PC-9 (cell line): ENCODE measurements at regions not wholly inside any gene's neighbourhood (a gene's known extent, or its start where the extent isn't known, plus 50 kb on each side); places are given as distances from the start of the nearest gene placed in this dataset.

ENCODE experiments used
- BruUV-seq: library from RNA; stranded (reverse); fragments of 400-500 nt; replicated peaks from 2 replicates; lab custom pipeline; 2021; lab: Mats Ljungman, UMichigan
- CTCF ChIA-PET: fragments of 300-600 bp; sonication (Branson Sonifier 250); formaldehyde crosslinking; loops from one replicate; lab custom pipeline; 2022; ENCODE audit warnings: antibody characterized with exemption; lab: Charles Lee
- POLR2A ChIA-PET: fragments of 300-600 bp; sonication (Branson Sonifier 250); formaldehyde crosslinking; loops from one replicate; lab custom pipeline; 2022; ENCODE audit warnings: antibody characterized with exemption; ENCODE audit not compliant: unreplicated experiment; lab: Charles Lee
- DNase-seq, 2 experiments: peaks; one replicate each; pipeline versions ENCODE4 v3.0.0 to v3.0.0-alpha.2; 2015 to 2022; ENCODE audit warnings: mixed read lengths in 1 of 2
- H2AFZ ChIP-seq: fragments of 200-600 bp; sonication (generic); 2 replicates; pipeline ENCODE4 v1.8.1; 2017; ENCODE audit warnings: antibody characterized with exemption
- H3F3A ChIP-seq: fragments of 200-600 bp; sonication (generic); 2 replicates; pipeline ENCODE4 v1.8.1; 2017; ENCODE audit warnings: antibody characterized with exemption, mild to moderate bottlenecking, low read depth; ENCODE audit not compliant: insufficient read depth
- H3K27ac ChIP-seq: fragments of 200-600 bp; sonication (generic); 2 replicates; pipeline ENCODE4 v1.6.1; 2016; ENCODE audit warnings: mixed run types
- H3K27me3 ChIP-seq: fragments of 200-600 bp; sonication (generic); 2 replicates; pipeline ENCODE4 v1.6.1; 2016; ENCODE audit warnings: low read depth, mixed run types; ENCODE audit not compliant: insufficient read depth
- H3K36me3 ChIP-seq: fragments of 200-600 bp; sonication (generic); 2 replicates; pipeline ENCODE4 v1.6.1; 2016; ENCODE audit warnings: low read depth, mixed run types
- H3K4me1 ChIP-seq: fragments of 200-600 bp; sonication (generic); replicated peaks from 2 replicates; pipeline ENCODE4 v1.6.1; 2016; ENCODE audit warnings: mixed run types; ENCODE audit not compliant: insufficient read depth
- H3K4me2 ChIP-seq: fragments of 200-600 bp; sonication (generic); 2 replicates; pipeline ENCODE4 v1.6.1; 2017; ENCODE audit warnings: mixed run types
- H3K4me3 ChIP-seq: fragments of 200-600 bp; sonication (generic); 2 replicates; pipeline ENCODE4 v1.6.1; 2016; ENCODE audit warnings: mixed run types
- H3K79me2 ChIP-seq: fragments of 200-600 bp; sonication (generic); 2 replicates; pipeline ENCODE4 v1.6.1; 2017; ENCODE audit warnings: low read depth, mixed run types
- H3K9me2 ChIP-seq: fragments of 200-600 bp; sonication (generic); 2 replicates; pipeline ENCODE4 v1.8.1; 2017; ENCODE audit warnings: mild to moderate bottlenecking; ENCODE audit not compliant: insufficient read depth
- H3K9me3 ChIP-seq: fragments of 200-600 bp; sonication (generic); 2 replicates; pipeline ENCODE4 v1.8.1; 2016; ENCODE audit warnings: low read depth; ENCODE audit not compliant: insufficient read depth
- H4K20me1 ChIP-seq: fragments of 200-600 bp; sonication (generic); 2 replicates; pipeline ENCODE4 v1.8.1; 2017; ENCODE audit not compliant: insufficient read depth
- EZH2 ChIP-seq: fragments of 200-600 bp; sonication (generic); IDR thresholded peaks from 2 replicates; pipeline ENCODE4 v1.8.0; 2017; ENCODE audit warnings: antibody characterized with exemption, low read depth
- intact Hi-C: fragments of 100-400 bp; cut with micrococcal nuclease; formaldehyde crosslinking; loops from one replicate; pipeline ENCODE4 v1.10.0; 2022; ENCODE audit not compliant: unreplicated experiment
- TF ChIP-seq, protein P1 (sequence below): fragments of 200-600 bp; sonication (generic); conservative IDR thresholded peaks from 2 replicates; pipeline ENCODE4 v1.6.1; 2017; ENCODE audit warnings: mixed run types, antibody characterized with exemption, mild to moderate bottlenecking, moderate library complexity

DNA sequence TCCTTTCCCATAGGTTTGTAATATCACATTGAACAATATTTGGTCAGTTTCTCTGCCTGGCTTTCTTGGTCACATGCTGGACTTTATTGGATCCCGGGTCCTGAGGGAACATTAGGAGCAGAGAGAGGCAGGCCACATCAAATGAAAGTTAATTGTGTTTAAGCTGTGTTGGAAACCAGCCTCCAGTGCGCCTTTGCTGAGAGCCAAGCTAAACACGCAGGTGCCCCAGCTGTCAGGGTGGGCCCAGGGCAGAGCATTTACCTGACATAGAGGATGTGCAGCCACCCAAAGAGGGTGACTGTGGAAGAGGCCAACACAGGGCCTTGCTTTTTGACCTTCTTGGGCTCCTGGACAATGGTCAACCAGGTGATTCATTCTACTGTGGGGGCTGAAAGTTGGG lies 149.3 kb downstream of the EBLN2 start:
- no peaks in the 10 kb centered on the region for H3K9me3 ChIP-seq
- no peaks in the 10 kb centered on the region for H3K36me3 ChIP-seq
- POLR2A ChIA-PET = no interaction called here
- intact Hi-C loops = no loop called here
- no peak overlapping the region for H3K27ac ChIP-seq
- no peaks in the 10 kb centered on the region for H4K20me1 ChIP-seq
- TF ChIP-seq, protein P1, sequence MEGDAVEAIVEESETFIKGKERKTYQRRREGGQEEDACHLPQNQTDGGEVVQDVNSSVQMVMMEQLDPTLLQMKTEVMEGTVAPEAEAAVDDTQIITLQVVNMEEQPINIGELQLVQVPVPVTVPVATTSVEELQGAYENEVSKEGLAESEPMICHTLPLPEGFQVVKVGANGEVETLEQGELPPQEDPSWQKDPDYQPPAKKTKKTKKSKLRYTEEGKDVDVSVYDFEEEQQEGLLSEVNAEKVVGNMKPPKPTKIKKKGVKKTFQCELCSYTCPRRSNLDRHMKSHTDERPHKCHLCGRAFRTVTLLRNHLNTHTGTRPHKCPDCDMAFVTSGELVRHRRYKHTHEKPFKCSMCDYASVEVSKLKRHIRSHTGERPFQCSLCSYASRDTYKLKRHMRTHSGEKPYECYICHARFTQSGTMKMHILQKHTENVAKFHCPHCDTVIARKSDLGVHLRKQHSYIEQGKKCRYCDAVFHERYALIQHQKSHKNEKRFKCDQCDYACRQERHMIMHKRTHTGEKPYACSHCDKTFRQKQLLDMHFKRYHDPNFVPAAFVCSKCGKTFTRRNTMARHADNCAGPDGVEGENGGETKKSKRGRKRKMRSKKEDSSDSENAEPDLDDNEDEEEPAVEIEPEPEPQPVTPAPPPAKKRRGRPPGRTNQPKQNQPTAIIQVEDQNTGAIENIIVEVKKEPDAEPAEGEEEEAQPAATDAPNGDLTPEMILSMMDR = no peak
- no peak for TF ChIP-seq EZH2
- no peak overlapping the region for H2AFZ ChIP-seq
- no peaks in the 10 kb centered on the region for H3K9me2 ChIP-seq
- no peak for DNase-seq
- CTCF ChIA-PET = no interaction called here
- H3K4me1 ChIP-seq = no peaks in the 10 kb centered on the region
- no TSS peak for BruUV-seq
- H3F3A ChIP-seq = no peaks in the 10 kb centered on the region
- H3K4me2 ChIP-seq = no peak overlapping the region
- H3K79me2 ChIP-seq = no peaks in the 10 kb centered on the region
- no peak overlapping the region for H3K4me3 ChIP-seq
- peaks cover 7% of the 10 kb centered on the region; the same call in 1 of the 2 replicates for H3K27me3 ChIP-seq

DNA sequence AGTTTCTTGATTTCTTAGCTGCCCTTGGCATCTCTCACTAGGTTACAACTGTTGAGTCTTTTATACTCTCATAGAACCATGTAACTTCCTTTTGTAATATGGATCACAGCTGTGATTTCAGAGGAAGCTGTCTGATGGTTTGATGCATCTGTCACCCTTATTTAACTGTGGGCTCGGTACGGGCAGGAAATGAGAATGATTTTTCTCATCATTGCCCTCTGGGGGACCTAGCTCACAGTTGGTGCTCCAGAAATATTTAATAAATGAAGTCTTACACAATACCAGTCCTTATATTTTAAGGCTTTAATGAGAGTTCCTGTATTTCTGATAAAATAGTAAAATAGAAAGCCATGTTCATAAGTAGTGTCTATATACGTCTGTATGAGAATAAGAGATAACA lies 151.2 kb downstream of the EBLN2 start:
- no TSS peak for BruUV-seq
- Histone ChIP-seq H3K27ac (no peak overlapping the region), H3K4me1 (no peaks in the 10 kb centered on the region), H3K9me2 (no peaks in the 10 kb centered on the region), H3K4me2 (no peak overlapping the region), H4K20me1 (no peaks in the 10 kb centered on the region), H3K9me3 (no peaks in the 10 kb centered on the region), H3K4me3 (no peak overlapping the region), H2AFZ (no peak overlapping the region), H3F3A (no peaks in the 10 kb centered on the region), H3K79me2 (no peaks in the 10 kb centered on the region), H3K27me3 (peaks cover 7% of the 10 kb centered on the region; the same call in 1 of the 2 replicates), H3K36me3 (no peaks in the 10 kb centered on the region)
- intact Hi-C loops = no loop called here
- CTCF ChIA-PET = no interaction called here
- TF ChIP-seq EZH2 = no peak
- TF ChIP-seq, protein P1 = no peak
- POLR2A ChIA-PET = no interaction called here
- no peak for DNase-seq

DNA sequence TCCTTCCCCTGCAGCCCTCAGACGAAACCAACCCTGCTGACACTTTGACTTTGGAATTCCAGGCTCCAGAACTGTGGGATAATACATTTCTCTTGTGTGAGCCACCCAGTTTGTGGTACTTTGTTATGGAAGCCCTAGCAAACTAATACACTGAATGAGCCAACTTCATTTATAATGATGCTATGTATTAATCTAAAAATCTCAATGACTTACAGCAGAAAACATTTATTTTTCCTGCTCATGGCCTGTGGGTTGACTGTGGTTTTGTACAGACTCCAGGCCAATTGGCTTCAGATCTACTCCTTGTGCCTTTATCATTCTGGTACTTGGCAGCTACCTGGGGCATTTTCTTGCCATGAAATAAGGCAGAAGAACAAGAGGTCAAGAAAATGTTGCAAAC lies 152.4 kb downstream of the EBLN2 start:
- no peaks in the 10 kb centered on the region for H3K36me3 ChIP-seq
- no peak overlapping the region for H3K4me2 ChIP-seq
- no TSS peak for BruUV-seq
- no peak overlapping the region for H2AFZ ChIP-seq
- no peaks in the 10 kb centered on the region for H3K79me2 ChIP-seq
- ChIA-PET CTCF (no interaction called here), POLR2A (no interaction called here)
- DNase-seq = no peak
- TF ChIP-seq, protein P1 = no peak
- no peak for TF ChIP-seq EZH2
- peaks cover 12% of the 10 kb centered on the region; the same call in 1 of the 2 replicates for H3K27me3 ChIP-seq
- no peaks in the 10 kb centered on the region for H3K4me1 ChIP-seq
- H4K20me1 ChIP-seq = no peaks in the 10 kb centered on the region
- no peaks in the 10 kb centered on the region for H3K9me2 ChIP-seq
- no peaks in the 10 kb centered on the region for H3K9me3 ChIP-seq
- intact Hi-C loops = no loop called here
- H3K27ac ChIP-seq = no peak overlapping the region
- no peaks in the 10 kb centered on the region for H3F3A ChIP-seq
- H3K4me3 ChIP-seq = no peak overlapping the region
